Glomerular visceral epithelial cell (primary cell): ENCODE measurements at regions not wholly inside any gene's neighbourhood (a gene's known extent, or its start where the extent isn't known, plus 50 kb on each side); places are given as distances from the start of the nearest gene placed in this dataset.

Experiments
- DNase-seq: peaks from one replicate; pipeline ENCODE4 v3.0.0-alpha.2; 2016; ENCODE audit errors: extremely low spot score

- DNase-seq, result no peak
These were observed 112.8 kb downstream of the LINC00237 start for GRCh38 chr20:20993372-20993771.

- DNase-seq, result no peak
These were observed 113.3 kb downstream of the LINC00237 start for GRCh38 chr20:20992686-20993360.

- DNase-seq, result no peak
These were observed 113.9 kb downstream of the LINC00237 start for GRCh38 chr20:20992277-20992676.

GRCh38 chr20:20989081-20989480 lies 117.1 kb downstream of the LINC00237 start:
- no peak for DNase-seq

- DNase-seq, result no peak
These were observed 126.2 kb downstream of the LINC00237 start for GRCh38 chr20:20979934-20980333.

- no peak for DNase-seq
These were observed 128.4 kb downstream of the LINC00237 start for GRCh38 chr20:20977786-20978185.

GRCh38 chr20:20972490-20972889 lies 133.7 kb downstream of the LINC00237 start:
- no peak for DNase-seq

- no peak for DNase-seq
These were observed 134.3 kb downstream of the LINC00237 start for GRCh38 chr20:20971810-20972209.

GRCh38 chr20:20970841-20971240 lies 135.3 kb downstream of the LINC00237 start:
- no peak for DNase-seq

- no peak for DNase-seq
These were observed 136.4 kb downstream of the LINC00237 start for GRCh38 chr20:20969701-20970280.

- no peak for DNase-seq
These were observed 138.5 kb downstream of the LINC00237 start for GRCh38 chr20:20967564-20968184.

GRCh38 chr20:20966171-20966570 lies 140.0 kb downstream of the LINC00237 start:
- no peak for DNase-seq

- DNase-seq, result no peak
These were observed 147.0 kb downstream of the LINC00237 start for GRCh38 chr20:20959031-20959755.

GRCh38 chr20:20956513-20956931 lies 149.6 kb downstream of the LINC00237 start:
- no peak for DNase-seq

GRCh38 chr20:20955892-20956291 lies 150.3 kb downstream of the LINC00237 start:
- DNase-seq, result no peak

- no peak for DNase-seq
These were observed 152.2 kb downstream of the LINC00237 start for GRCh38 chr20:20953738-20954618.

GRCh38 chr20:20950620-20951019 lies 155.5 kb downstream of the LINC00237 start:
- no peak for DNase-seq

- DNase-seq, result peak; percentile 15
These were observed 159.9 kb downstream of the LINC00237 start for GRCh38 chr20:20946122-20946759.

- DNase-seq, result no peak
These were observed 164.7 kb downstream of the LINC00237 start for GRCh38 chr20:20941468-20941889.

GRCh38 chr20:20939006-20939405 lies 167.2 kb downstream of the LINC00237 start:
- DNase-seq, result no peak

- DNase-seq, result no peak
These were observed 167.6 kb downstream of the LINC00237 start for GRCh38 chr20:20938599-20938998.
